ENCODE measurements at regions not wholly inside any gene's neighbourhood (a gene's known extent, or its start where the extent isn't known, plus 50 kb on each side); places are given as distances from the start of the nearest gene placed in this dataset.

GRCh38 chr18:59837586-59837985 is 62.2 kb upstream of the PMAIP1 start:
- no peak for TF ChIP-seq POLR2AphosphoS5 (IDR thresholded peaks at IDR 0.05)
- no peak for TF ChIP-seq POLR2A (IDR thresholded peaks at IDR 0.05)

Data from spleen (tissue), 3 donors.